ENCODE measurements at regions not wholly inside any gene's neighbourhood (a gene's known extent, or its start where the extent isn't known, plus 50 kb on each side); places are given as distances from the start of the nearest gene placed in this dataset.

- no peak for TF ChIP-seq POLR2A (IDR thresholded peaks at IDR 0.05; ENCODE audit: low read depth, low read length)
- no peak for TF ChIP-seq POLR2AphosphoS5 (IDR thresholded peaks at IDR 0.05; ENCODE audit: low read depth, low read length)
Observed at GRCh38 chr6:169016758-169017157, 236.9 kb downstream of the THBS2 start.

Data from GM12892 (cell line).